Suprapubic skin (tissue), 3 donors: ENCODE measurements at regions not wholly inside any gene's neighbourhood (a gene's known extent, or its start where the extent isn't known, plus 50 kb on each side); places are given as distances from the start of the nearest gene placed in this dataset.

Source experiments
- EP300 ChIP-seq: sonication (generic); formaldehyde crosslinking; IDR thresholded peaks from one replicate; pipeline ENCODE4 v1.6.1; 2017; ENCODE audit warnings: antibody characterized with exemption
- TF ChIP-seq, protein P1 (sequence below), 2 donors: fragments of 200-600 bp in 1 of 2; fragments of 450-650 bp in 1 of 2; sonication (generic) in 1 of 2; IDR thresholded peaks; one replicate each; pipeline ENCODE4 v1.5.1; 2016 to 2019; ENCODE audit warnings: antibody characterized with exemption in 2 of 2, mild to moderate bottlenecking in 1 of 2, moderate library complexity in 1 of 2

DNA sequence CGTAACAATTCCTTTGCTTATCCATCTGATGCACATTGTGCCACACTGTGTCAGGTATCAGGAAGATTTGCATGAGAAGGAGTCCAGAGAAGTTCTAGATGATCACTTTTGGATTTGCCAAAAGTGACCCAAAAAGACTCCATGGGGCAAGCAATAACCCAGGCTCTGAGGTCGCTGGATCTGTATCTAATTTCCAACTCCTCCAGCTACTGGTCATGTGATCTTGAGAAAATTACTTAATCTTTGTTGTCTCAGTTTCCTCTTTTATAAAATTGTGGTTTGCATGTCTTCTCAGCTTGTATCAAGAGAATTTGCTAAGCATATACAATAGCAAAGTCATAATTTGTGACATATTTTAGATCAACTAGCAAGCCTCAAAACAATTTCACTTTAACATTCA, 61.3 kb upstream of the ITGA4 start:
- TF ChIP-seq, protein P1, sequence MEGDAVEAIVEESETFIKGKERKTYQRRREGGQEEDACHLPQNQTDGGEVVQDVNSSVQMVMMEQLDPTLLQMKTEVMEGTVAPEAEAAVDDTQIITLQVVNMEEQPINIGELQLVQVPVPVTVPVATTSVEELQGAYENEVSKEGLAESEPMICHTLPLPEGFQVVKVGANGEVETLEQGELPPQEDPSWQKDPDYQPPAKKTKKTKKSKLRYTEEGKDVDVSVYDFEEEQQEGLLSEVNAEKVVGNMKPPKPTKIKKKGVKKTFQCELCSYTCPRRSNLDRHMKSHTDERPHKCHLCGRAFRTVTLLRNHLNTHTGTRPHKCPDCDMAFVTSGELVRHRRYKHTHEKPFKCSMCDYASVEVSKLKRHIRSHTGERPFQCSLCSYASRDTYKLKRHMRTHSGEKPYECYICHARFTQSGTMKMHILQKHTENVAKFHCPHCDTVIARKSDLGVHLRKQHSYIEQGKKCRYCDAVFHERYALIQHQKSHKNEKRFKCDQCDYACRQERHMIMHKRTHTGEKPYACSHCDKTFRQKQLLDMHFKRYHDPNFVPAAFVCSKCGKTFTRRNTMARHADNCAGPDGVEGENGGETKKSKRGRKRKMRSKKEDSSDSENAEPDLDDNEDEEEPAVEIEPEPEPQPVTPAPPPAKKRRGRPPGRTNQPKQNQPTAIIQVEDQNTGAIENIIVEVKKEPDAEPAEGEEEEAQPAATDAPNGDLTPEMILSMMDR (IDR thresholded peaks at IDR 0.05): no peak
- TF ChIP-seq EP300: no peak
